Lower leg skin (tissue), 3 donors: ENCODE measurements at regions not wholly inside any gene's neighbourhood (a gene's known extent, or its start where the extent isn't known, plus 50 kb on each side); places are given as distances from the start of the nearest gene placed in this dataset.

ENCODE experiments used
- POLR2A ChIP-seq, 2 donors: fragments of 450-650 bp; IDR thresholded peaks; one replicate each; pipeline ENCODE4 v1.6.1; 2016 to 2017; ENCODE audit warnings: antibody characterized with exemption in 2 of 2, mild to moderate bottlenecking in 1 of 2, moderate library complexity in 1 of 2
- TF ChIP-seq, protein P1 (sequence below), 3 donors: fragments of 450-650 bp; IDR thresholded peaks; one replicate each; pipeline ENCODE4 v1.5.1; 2016; ENCODE audit warnings: antibody characterized with exemption in 3 of 3, mild to moderate bottlenecking in 3 of 3, moderate library complexity in 2 of 3

DNA sequence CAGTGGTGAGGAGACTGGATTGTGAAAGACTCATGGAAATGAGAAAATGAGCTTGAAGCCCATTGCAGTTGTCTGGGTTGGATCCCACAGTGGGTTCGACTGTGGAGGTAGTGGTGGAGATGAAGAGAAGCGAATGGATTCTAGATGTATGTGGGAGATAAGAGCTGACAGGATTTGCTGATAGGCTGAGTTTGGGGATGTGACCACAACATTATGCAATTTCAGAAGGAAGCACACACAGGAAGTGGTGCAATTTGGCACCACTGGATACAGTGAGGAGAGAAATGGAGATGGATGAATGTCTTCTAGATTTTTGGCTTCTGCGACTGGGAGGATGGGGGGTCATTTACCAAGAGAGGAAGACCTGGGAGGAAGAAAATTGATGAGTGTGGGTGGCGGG lies 64.4 kb upstream of the MAFB start:
- TF ChIP-seq, protein P1, sequence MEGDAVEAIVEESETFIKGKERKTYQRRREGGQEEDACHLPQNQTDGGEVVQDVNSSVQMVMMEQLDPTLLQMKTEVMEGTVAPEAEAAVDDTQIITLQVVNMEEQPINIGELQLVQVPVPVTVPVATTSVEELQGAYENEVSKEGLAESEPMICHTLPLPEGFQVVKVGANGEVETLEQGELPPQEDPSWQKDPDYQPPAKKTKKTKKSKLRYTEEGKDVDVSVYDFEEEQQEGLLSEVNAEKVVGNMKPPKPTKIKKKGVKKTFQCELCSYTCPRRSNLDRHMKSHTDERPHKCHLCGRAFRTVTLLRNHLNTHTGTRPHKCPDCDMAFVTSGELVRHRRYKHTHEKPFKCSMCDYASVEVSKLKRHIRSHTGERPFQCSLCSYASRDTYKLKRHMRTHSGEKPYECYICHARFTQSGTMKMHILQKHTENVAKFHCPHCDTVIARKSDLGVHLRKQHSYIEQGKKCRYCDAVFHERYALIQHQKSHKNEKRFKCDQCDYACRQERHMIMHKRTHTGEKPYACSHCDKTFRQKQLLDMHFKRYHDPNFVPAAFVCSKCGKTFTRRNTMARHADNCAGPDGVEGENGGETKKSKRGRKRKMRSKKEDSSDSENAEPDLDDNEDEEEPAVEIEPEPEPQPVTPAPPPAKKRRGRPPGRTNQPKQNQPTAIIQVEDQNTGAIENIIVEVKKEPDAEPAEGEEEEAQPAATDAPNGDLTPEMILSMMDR (IDR thresholded peaks at IDR 0.05): no peak
- TF ChIP-seq POLR2A (IDR thresholded peaks at IDR 0.05): no peak
